ENCODE measurements at regions not wholly inside any gene's neighbourhood (a gene's known extent, or its start where the extent isn't known, plus 50 kb on each side); places are given as distances from the start of the nearest gene placed in this dataset.

DNA sequence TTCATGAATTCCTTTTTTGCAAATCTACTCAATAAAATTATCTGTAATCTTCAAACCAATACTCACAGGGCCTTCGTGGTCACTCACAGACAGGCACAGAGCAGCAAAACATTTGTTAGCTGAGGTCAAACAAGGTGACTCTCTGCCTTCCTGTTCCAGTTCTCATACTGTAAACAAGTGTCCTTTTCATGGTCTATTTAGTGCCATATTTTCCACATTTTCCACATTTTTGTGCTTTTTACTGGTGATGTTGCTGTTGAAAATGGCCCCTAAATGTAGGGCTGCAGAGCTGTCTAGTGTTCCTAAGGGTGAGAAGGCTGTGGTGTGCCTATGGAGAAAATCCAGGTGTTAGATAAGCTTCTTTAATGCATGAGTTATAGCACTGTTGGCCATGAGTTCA, 133.1 kb upstream of the COL21A1 start:
- POLR2A ChIA-PET = no interaction called here
- no peak for TF ChIP-seq CTCF (IDR thresholded peaks at IDR 0.05; ENCODE audit: control extremely low read depth, extremely low read depth, low read depth, missing control alignments)

GRCh38 chr6:56378966-56379585, 131.7 kb upstream of the COL21A1 start:
- no peak for DNase-seq (ENCODE audit: extremely low spot score)
- no peak for TF ChIP-seq CTCF (IDR thresholded peaks at IDR 0.05; ENCODE audit: control extremely low read depth, extremely low read depth, low read depth, missing control alignments)
- ChIA-PET POLR2A (no interaction called here), CTCF (interaction anchor here (0.9 to 1.2 kb wide), 3 partner anchors 20 to 216 kb away, joined by 3 to 4 read pairs (median 4); no protein-coding TSS in a partner anchor)

More for the DNA sequence above, 133.1 kb upstream of the COL21A1 start:
- CTCF ChIA-PET = interaction anchor here (0.9 to 1.1 kb wide), 2 partner anchors 14 to 16 kb away, joined by 3 read pairs; no protein-coding TSS in a partner anchor
- no peak for DNase-seq (ENCODE audit: extremely low spot score)

DNA sequence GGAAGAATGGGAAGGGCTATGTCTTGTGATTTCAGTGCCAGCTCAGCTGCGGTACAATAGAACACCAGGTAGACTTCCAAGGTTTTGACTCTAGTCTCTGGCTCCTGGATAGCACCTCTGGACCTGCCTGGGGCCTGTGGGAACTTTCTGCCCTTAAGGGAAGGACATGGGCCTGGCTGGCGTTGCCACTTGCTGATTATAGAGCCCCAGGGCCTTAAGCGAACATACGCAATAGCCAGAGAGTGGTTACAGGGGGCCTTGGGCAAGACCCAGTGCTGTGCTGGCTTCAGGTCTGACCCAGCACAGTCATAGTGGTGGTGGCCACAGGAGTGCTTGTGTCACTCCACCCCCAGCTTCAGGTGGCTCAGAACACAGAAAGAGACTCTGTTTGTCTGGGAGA, 131.1 kb upstream of the COL21A1 start:
- ChIA-PET CTCF (interaction anchor here (0.9 to 1.7 kb wide), 5 partner anchors 13 to 217 kb away, joined by 3 to 4 read pairs (median 3); no protein-coding TSS in a partner anchor), POLR2A (no interaction called here)
- TF ChIP-seq CTCF (IDR thresholded peaks at IDR 0.05; ENCODE audit: control extremely low read depth, extremely low read depth, low read depth, missing control alignments) = no peak
- DNase-seq (ENCODE audit: extremely low spot score) = no peak

DNA sequence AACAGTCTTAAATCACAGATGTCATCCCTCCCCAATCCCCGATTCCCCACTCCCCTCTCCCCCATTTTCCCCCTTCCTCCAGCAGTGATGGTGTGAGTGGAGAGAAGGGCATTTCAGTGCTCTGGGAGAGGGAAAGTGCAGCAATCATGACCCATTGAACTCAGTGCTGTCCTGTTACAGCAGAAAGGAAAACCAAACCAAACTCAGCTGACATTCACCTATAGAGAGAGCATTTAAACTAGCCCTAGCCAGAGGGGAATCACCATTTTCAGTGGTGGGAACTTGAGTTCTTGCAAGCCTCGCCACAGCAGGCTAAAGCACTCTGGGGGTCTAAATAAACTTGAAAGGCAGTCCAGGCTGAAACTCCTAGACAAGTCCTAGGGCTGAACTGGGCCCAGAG, 129.9 kb upstream of the COL21A1 start:
- ChIA-PET CTCF (interaction anchor here (1.4 to 1.7 kb wide), 2 partner anchors 12 to 63 kb away, joined by 3 read pairs; no protein-coding TSS in a partner anchor), POLR2A (no interaction called here)
- DNase-seq (ENCODE audit: extremely low spot score) = no peak
- TF ChIP-seq CTCF (IDR thresholded peaks at IDR 0.05; ENCODE audit: control extremely low read depth, extremely low read depth, low read depth, missing control alignments) = no peak

GRCh38 chr6:56375806-56376205, 128.4 kb upstream of the COL21A1 start:
- CTCF ChIA-PET = interaction anchor here (1.0 to 1.5 kb wide), 3 partner anchors 11 to 217 kb away, joined by 3 to 5 read pairs (median 4); no protein-coding TSS in a partner anchor
- POLR2A ChIA-PET = interaction anchor here (0.7 kb wide), 1 partner anchor 438 kb away, joined by 3 read pairs; no protein-coding TSS in a partner anchor
- TF ChIP-seq CTCF (IDR thresholded peaks at IDR 0.05; ENCODE audit: control extremely low read depth, extremely low read depth, low read depth, missing control alignments) = no peak
- no peak for DNase-seq (ENCODE audit: extremely low spot score)

GRCh38 chr6:56374841-56375369, 127.5 kb upstream of the COL21A1 start:
- no peak for TF ChIP-seq CTCF (IDR thresholded peaks at IDR 0.05; ENCODE audit: control extremely low read depth, extremely low read depth, low read depth, missing control alignments)
- POLR2A ChIA-PET = no interaction called here
- no peak for DNase-seq (ENCODE audit: extremely low spot score)
- CTCF ChIA-PET = interaction anchor here (1.5 kb wide), 1 partner anchor 218 kb away, joined by 5 read pairs; no protein-coding TSS in a partner anchor

Data from GM10248 (cell line).